Ishikawa (cell line): ENCODE measurements at regions not wholly inside any gene's neighbourhood (a gene's known extent, or its start where the extent isn't known, plus 50 kb on each side); places are given as distances from the start of the nearest gene placed in this dataset.

Experiments
- CEBPB ChIP-seq: IDR thresholded peaks from 2 replicates; pipeline ENCODE4 v1.6.1; 2012
- CREB1 ChIP-seq: IDR thresholded peaks from 2 replicates; pipeline ENCODE4 v1.6.1; 2012; ENCODE audit warnings: low read depth
- EGR1 ChIP-seq: IDR thresholded peaks from 2 replicates; pipeline ENCODE4 v1.6.1; 2012
- EP300 ChIP-seq: IDR thresholded peaks from 2 replicates; pipeline ENCODE4 v1.6.1; 2012; ENCODE audit warnings: borderline replicate concordance
- FOXM1 ChIP-seq: IDR thresholded peaks from 2 replicates; pipeline ENCODE4 v1.6.1; 2012; ENCODE audit warnings: low read depth, borderline replicate concordance
- NFIC ChIP-seq: IDR thresholded peaks from 2 replicates; pipeline ENCODE4 v1.6.1; 2012
- RAD21 ChIP-seq: IDR thresholded peaks from 2 replicates; pipeline ENCODE4 v1.6.1; 2012; ENCODE audit warnings: low read depth
- TAF1 ChIP-seq: IDR thresholded peaks from 2 replicates; pipeline ENCODE4 v1.6.1; 2012; ENCODE audit warnings: low read depth, mild to moderate bottlenecking
- TCF12 ChIP-seq: IDR thresholded peaks from 2 replicates; pipeline ENCODE4 v1.6.1; 2012; ENCODE audit warnings: low read depth
- TEAD4 ChIP-seq: IDR thresholded peaks from 2 replicates; pipeline ENCODE4 v1.6.1; 2012
- YY1 ChIP-seq: IDR thresholded peaks from 2 replicates; pipeline ENCODE4 v1.6.1; 2012; ENCODE audit warnings: low read depth
- ZBTB7A ChIP-seq: IDR thresholded peaks from 2 replicates; pipeline ENCODE4 v1.6.1; 2012; ENCODE audit warnings: low read depth
- TF ChIP-seq, protein P1 (sequence below): IDR thresholded peaks from 2 replicates; pipeline ENCODE4 v1.6.1; 2012
- TF ChIP-seq, protein P2 (sequence below): IDR thresholded peaks from 2 replicates; pipeline ENCODE4 v1.6.1; 2012; ENCODE audit warnings: low read depth, mild to moderate bottlenecking
- TF ChIP-seq, protein P3 (sequence below): IDR thresholded peaks from 2 replicates; pipeline ENCODE4 v1.6.1; 2012

DNA sequence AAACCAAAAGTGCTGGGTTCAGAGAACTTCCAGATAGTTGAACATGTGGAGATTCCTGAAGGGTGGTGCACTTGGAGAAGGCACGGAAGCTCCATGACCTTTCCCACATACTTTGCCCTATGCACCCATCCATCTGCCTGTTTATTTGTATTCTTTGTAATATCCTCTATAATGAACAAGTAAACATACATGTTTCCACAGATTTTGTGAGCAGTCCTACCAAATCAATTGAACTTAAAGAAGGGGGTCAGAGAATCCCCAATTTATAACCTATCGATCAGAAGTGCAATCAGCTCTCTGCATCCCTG lies 121.4 kb downstream of the ADSS2 start:
- TF ChIP-seq FOXM1 (no peak), TCF12 (no peak), EP300 (no peak), CREB1 (no peak), TEAD4 (no peak), CEBPB (no peak), EGR1 (no peak), TAF1 (no peak), YY1 (no peak)
- TF ChIP-seq, protein P1, sequence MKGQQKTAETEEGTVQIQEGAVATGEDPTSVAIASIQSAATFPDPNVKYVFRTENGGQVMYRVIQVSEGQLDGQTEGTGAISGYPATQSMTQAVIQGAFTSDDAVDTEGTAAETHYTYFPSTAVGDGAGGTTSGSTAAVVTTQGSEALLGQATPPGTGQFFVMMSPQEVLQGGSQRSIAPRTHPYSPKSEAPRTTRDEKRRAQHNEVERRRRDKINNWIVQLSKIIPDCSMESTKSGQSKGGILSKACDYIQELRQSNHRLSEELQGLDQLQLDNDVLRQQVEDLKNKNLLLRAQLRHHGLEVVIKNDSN = no peak
- TF ChIP-seq, protein P2, sequence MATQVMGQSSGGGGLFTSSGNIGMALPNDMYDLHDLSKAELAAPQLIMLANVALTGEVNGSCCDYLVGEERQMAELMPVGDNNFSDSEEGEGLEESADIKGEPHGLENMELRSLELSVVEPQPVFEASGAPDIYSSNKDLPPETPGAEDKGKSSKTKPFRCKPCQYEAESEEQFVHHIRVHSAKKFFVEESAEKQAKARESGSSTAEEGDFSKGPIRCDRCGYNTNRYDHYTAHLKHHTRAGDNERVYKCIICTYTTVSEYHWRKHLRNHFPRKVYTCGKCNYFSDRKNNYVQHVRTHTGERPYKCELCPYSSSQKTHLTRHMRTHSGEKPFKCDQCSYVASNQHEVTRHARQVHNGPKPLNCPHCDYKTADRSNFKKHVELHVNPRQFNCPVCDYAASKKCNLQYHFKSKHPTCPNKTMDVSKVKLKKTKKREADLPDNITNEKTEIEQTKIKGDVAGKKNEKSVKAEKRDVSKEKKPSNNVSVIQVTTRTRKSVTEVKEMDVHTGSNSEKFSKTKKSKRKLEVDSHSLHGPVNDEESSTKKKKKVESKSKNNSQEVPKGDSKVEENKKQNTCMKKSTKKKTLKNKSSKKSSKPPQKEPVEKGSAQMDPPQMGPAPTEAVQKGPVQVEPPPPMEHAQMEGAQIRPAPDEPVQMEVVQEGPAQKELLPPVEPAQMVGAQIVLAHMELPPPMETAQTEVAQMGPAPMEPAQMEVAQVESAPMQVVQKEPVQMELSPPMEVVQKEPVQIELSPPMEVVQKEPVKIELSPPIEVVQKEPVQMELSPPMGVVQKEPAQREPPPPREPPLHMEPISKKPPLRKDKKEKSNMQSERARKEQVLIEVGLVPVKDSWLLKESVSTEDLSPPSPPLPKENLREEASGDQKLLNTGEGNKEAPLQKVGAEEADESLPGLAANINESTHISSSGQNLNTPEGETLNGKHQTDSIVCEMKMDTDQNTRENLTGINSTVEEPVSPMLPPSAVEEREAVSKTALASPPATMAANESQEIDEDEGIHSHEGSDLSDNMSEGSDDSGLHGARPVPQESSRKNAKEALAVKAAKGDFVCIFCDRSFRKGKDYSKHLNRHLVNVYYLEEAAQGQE = no peak
- TF ChIP-seq, protein P3, sequence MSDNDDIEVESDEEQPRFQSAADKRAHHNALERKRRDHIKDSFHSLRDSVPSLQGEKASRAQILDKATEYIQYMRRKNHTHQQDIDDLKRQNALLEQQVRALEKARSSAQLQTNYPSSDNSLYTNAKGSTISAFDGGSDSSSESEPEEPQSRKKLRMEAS = no peak

DNA sequence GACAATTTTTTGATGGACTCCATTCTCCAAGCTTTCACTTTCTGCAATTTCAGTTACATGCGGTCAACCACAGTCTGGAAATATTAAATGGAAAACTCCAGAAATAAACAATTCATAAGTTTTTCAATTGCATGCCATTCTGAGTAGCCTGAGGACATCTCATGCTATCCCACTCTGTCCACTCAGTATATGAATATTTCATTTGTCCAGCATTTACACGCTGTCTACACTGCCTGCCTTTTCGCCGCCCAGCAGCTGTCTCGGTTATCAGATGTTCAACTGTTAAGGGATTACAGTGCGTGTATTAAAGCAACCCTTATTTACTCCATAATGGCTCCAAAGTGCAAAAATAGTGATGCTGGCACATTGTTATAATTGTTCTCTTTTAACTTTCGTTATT lies 116.3 kb downstream of the ADSS2 start:
- no peak for TF ChIP-seq RAD21
- TF ChIP-seq, protein P1 = no peak
- TF ChIP-seq TAF1 = no peak
- TF ChIP-seq, protein P2 = no peak
- no peak for TF ChIP-seq TEAD4
- no peak for TF ChIP-seq TCF12
- TF ChIP-seq, protein P3 = no peak
- TF ChIP-seq CREB1 = no peak
- TF ChIP-seq NFIC = no peak
- no peak for TF ChIP-seq EGR1
- TF ChIP-seq YY1 = no peak
- no peak for TF ChIP-seq EP300

DNA sequence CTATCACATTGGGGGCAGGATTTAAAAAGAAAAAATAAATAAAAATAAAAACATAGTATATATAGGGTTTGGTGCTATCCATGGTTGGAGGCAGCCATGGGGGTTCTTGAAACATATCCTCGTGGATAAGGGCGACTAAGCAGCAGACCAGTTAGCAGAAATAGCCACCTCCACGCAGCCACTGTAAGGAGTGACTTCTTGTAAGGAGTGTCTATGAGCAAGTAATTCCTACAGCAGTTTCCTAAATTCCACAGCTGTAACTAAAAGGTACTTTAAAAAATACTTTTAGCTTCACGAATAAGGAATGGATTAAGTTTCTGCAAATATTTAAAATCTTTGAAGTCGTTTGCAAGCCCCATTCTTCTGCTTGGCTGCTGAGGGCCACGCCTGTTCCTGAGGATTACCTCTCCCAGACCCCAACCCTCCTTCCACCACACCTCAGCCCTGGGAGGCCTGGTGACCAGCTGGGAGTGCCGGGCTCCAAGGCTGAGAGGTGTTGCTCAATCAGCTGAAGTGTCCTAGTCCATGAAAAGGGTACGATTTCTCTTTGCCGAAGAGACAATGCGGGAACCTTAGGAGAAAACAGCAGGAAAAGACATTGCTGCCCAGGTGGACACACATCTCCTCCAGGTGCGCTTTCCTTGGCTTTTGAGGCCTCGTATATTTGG lies 115.3 kb downstream of the ADSS2 start:
- no peak for TF ChIP-seq YY1
- no peak for TF ChIP-seq CEBPB
- TF ChIP-seq, protein P3 = no peak
- TF ChIP-seq RAD21 = no peak
- TF ChIP-seq, protein P2 = no peak
- TF ChIP-seq ZBTB7A = no peak
- TF ChIP-seq, protein P1 = no peak
- no peak for TF ChIP-seq TAF1
- TF ChIP-seq TEAD4 = no peak
- TF ChIP-seq EP300 = no peak
- no peak for TF ChIP-seq CREB1
- no peak for TF ChIP-seq TCF12
- no peak for TF ChIP-seq EGR1
- TF ChIP-seq FOXM1 = no peak

DNA sequence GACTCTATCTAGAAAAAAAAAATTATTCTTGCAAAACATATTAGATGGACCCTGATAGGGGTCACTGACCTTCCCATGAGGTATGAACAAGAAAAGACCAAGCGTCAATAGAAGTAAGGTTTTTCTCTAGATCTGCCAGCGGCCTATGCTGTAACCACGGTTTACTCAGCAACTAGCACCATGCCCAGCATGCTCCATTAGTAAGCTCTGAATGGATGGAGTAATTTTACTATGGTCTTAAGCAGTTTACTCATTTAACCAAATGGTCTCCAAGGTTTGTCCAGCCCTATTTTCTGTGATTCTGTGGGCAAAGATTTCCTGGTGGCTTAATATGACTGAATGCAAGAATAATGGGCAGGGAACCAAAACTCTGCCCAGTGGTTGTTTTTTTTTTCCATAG lies 113.9 kb downstream of the ADSS2 start:
- TF ChIP-seq TCF12 = no peak
- TF ChIP-seq, protein P3 = no peak
- no peak for TF ChIP-seq TEAD4
- TF ChIP-seq NFIC = no peak
- TF ChIP-seq CREB1 = no peak
- no peak for TF ChIP-seq EGR1
- no peak for TF ChIP-seq RAD21
- TF ChIP-seq, protein P2 = no peak
- TF ChIP-seq, protein P1 = no peak
- TF ChIP-seq FOXM1 = no peak
- no peak for TF ChIP-seq EP300
- no peak for TF ChIP-seq YY1
- TF ChIP-seq ZBTB7A = no peak
- no peak for TF ChIP-seq CEBPB
- TF ChIP-seq TAF1 = no peak
